Activated CD8-positive, alpha-beta memory T cell treated with anti-CD3 and anti-CD28 coated beads, Interleukin-2, amount 50 U/mL, for 48 hours (primary cell): ENCODE measurements at regions not wholly inside any gene's neighbourhood (a gene's known extent, or its start where the extent isn't known, plus 50 kb on each side); places are given as distances from the start of the nearest gene placed in this dataset.

Experiments used
- DNase-seq: peaks from one replicate; pipeline ENCODE4 v3.0.0-alpha.2; 2020

- no peak for DNase-seq
Observed at GRCh38 chr6:164007881-164008280, 593.4 kb downstream of the QKI start.

GRCh38 chr6:164006459-164006858 is 591.9 kb downstream of the QKI start:
- no peak for DNase-seq

GRCh38 chr6:164005004-164005711 is 590.6 kb downstream of the QKI start:
- DNase-seq: no peak

- no peak for DNase-seq
Observed at GRCh38 chr6:164000276-164000675, 585.8 kb downstream of the QKI start.

- no peak for DNase-seq
Observed at GRCh38 chr6:163999475-164000125, 585.1 kb downstream of the QKI start.

GRCh38 chr6:163998496-163998895 is 584.0 kb downstream of the QKI start:
- no peak for DNase-seq

- DNase-seq: no peak
Observed at GRCh38 chr6:163996491-163996890, 582.0 kb downstream of the QKI start.

- no peak for DNase-seq
Observed at GRCh38 chr6:163994566-163994965, 580.0 kb downstream of the QKI start.

- no peak for DNase-seq
Observed at GRCh38 chr6:163992701-163993100, 578.2 kb downstream of the QKI start.

- no peak for DNase-seq
Observed at GRCh38 chr6:163992056-163992455, 577.5 kb downstream of the QKI start.

GRCh38 chr6:163991321-163991720 is 576.8 kb downstream of the QKI start:
- DNase-seq: no peak

- no peak for DNase-seq
Observed at GRCh38 chr6:163986313-163986712, 571.8 kb downstream of the QKI start.

GRCh38 chr6:163985710-163986109 is 571.2 kb downstream of the QKI start:
- DNase-seq: no peak

- no peak for DNase-seq
Observed at GRCh38 chr6:163985040-163985439, 570.5 kb downstream of the QKI start.

- no peak for DNase-seq
Observed at GRCh38 chr6:163984124-163984936, 569.8 kb downstream of the QKI start.

GRCh38 chr6:163983679-163984078 is 569.2 kb downstream of the QKI start:
- DNase-seq: no peak

GRCh38 chr6:163974322-163974721 is 559.8 kb downstream of the QKI start:
- DNase-seq: no peak

- DNase-seq: no peak
Observed at GRCh38 chr6:163971841-163972838, 557.6 kb downstream of the QKI start.

GRCh38 chr6:163970846-163971564 is 556.5 kb downstream of the QKI start:
- no peak for DNase-seq

GRCh38 chr6:163965426-163966348 is 551.2 kb downstream of the QKI start:
- DNase-seq: no peak

- no peak for DNase-seq
Observed at GRCh38 chr6:163964789-163965188, 550.3 kb downstream of the QKI start.
